ENCODE measurements at regions not wholly inside any gene's neighbourhood (a gene's known extent, or its start where the extent isn't known, plus 50 kb on each side); places are given as distances from the start of the nearest gene placed in this dataset.

GRCh38 chr3:55165704-55166405 lies 238.0 kb upstream of the LRTM1 start:
- TF ChIP-seq POLR2A (IDR thresholded peaks at IDR 0.05) (no peak), CTCF (IDR thresholded peaks at IDR 0.05) (no peak)

GRCh38 chr3:55165278-55165677 lies 237.4 kb upstream of the LRTM1 start:
- H3K27me3 ChIP-seq: no peaks in the 10 kb centered on the region
- no peak overlapping the region for H3K4me3 ChIP-seq
- H3K27ac ChIP-seq: no peak overlapping the region
- H3K36me3 ChIP-seq: no peaks in the 10 kb centered on the region
- no peak for DNase-seq
- TF ChIP-seq CTCF (IDR thresholded peaks at IDR 0.05) (no peak), POLR2A (IDR thresholded peaks at IDR 0.05) (no peak)
- H3K9me3 ChIP-seq: no peaks in the 10 kb centered on the region
- H3K4me1 ChIP-seq: no peaks in the 10 kb centered on the region

More at GRCh38 chr3:55165704-55166405, 238.0 kb upstream of the LRTM1 start:
- no peaks in the 10 kb centered on the region for H3K27me3 ChIP-seq
- no peaks in the 10 kb centered on the region for H3K36me3 ChIP-seq
- DNase-seq: no peak
- H3K27ac ChIP-seq: no peak overlapping the region
- no peak overlapping the region for H3K4me3 ChIP-seq
- H3K4me1 ChIP-seq: no peaks in the 10 kb centered on the region
- no peaks in the 10 kb centered on the region for H3K9me3 ChIP-seq

GRCh38 chr3:55164876-55165275 lies 237.0 kb upstream of the LRTM1 start:
- H3K9me3 ChIP-seq: no peaks in the 10 kb centered on the region
- H3K4me1 ChIP-seq: no peaks in the 10 kb centered on the region
- no peak for TF ChIP-seq CTCF (IDR thresholded peaks at IDR 0.05)
- TF ChIP-seq POLR2A (IDR thresholded peaks at IDR 0.05): no peak
- H3K36me3 ChIP-seq: no peaks in the 10 kb centered on the region
- H3K27me3 ChIP-seq: no peaks in the 10 kb centered on the region
- H3K27ac ChIP-seq: no peak overlapping the region
- no peak overlapping the region for H3K4me3 ChIP-seq
- DNase-seq: no peak

- Histone ChIP-seq H3K4me1 (no peaks in the 10 kb centered on the region), H3K9me3 (no peaks in the 10 kb centered on the region), H3K4me3 (no peak overlapping the region), H3K27ac (no peak overlapping the region), H3K36me3 (no peaks in the 10 kb centered on the region), H3K27me3 (no peaks in the 10 kb centered on the region)
- TF ChIP-seq CTCF (IDR thresholded peaks at IDR 0.05) (no peak), POLR2A (IDR thresholded peaks at IDR 0.05) (no peak)
- no peak for DNase-seq
These were observed 236.3 kb upstream of the LRTM1 start for GRCh38 chr3:55164191-55164590.

- Histone ChIP-seq H3K9me3 (no peaks in the 10 kb centered on the region), H3K4me3 (no peak overlapping the region), H3K4me1 (no peaks in the 10 kb centered on the region), H3K36me3 (no peaks in the 10 kb centered on the region), H3K27me3 (no peaks in the 10 kb centered on the region), H3K27ac (no peak overlapping the region)
- DNase-seq: no peak
- TF ChIP-seq CTCF (IDR thresholded peaks at IDR 0.05) (no peak), POLR2A (IDR thresholded peaks at IDR 0.05) (no peak)
These were observed 235.6 kb upstream of the LRTM1 start for GRCh38 chr3:55163421-55163820.
